AG09309 (cell line): ENCODE measurements at regions not wholly inside any gene's neighbourhood (a gene's known extent, or its start where the extent isn't known, plus 50 kb on each side); places are given as distances from the start of the nearest gene placed in this dataset.

Experiments
- DNase-seq: peaks from one replicate; pipeline ENCODE4 v3.0.0-alpha.2; 2010; ENCODE audit warnings: low read depth
- H3K4me3 ChIP-seq: 2 replicates; pipeline ENCODE4 v1.5.1; 2011; ENCODE audit warnings: mild to moderate bottlenecking, low read depth, low read length, moderate library complexity; ENCODE audit not compliant: control insufficient read depth
- CTCF ChIP-seq: IDR thresholded peaks from 2 replicates; pipeline ENCODE4 v1.5.1; 2011; ENCODE audit warnings: mild to moderate bottlenecking, low read depth, low read length, inconsistent platforms; ENCODE audit not compliant: insufficient read depth, control insufficient read depth; ENCODE audit errors: missing control alignments

GRCh38 chr1:218996362-218996761, 177.3 kb upstream of the LYPLAL1 start:
- H3K4me3 ChIP-seq, result no peak overlapping the region
- no peak for DNase-seq
- no peak for TF ChIP-seq CTCF

- DNase-seq, result no peak
- TF ChIP-seq CTCF, result no peak
- H3K4me3 ChIP-seq, result no peak overlapping the region
Measured at GRCh38 chr1:219000005-219000404, 173.7 kb upstream of the LYPLAL1 start.

- no peak for TF ChIP-seq CTCF
- H3K4me3 ChIP-seq, result no peak overlapping the region
- DNase-seq, result no peak
Measured at GRCh38 chr1:219000631-219001030, 173.0 kb upstream of the LYPLAL1 start.

GRCh38 chr1:219010720-219011119, 163.0 kb upstream of the LYPLAL1 start:
- no peak for DNase-seq
- no peak for TF ChIP-seq CTCF
- no peak overlapping the region for H3K4me3 ChIP-seq

- H3K4me3 ChIP-seq, result no peak overlapping the region
- no peak for TF ChIP-seq CTCF
- no peak for DNase-seq
Measured at GRCh38 chr1:219020386-219020785, 153.3 kb upstream of the LYPLAL1 start.

GRCh38 chr1:219020846-219021245, 152.8 kb upstream of the LYPLAL1 start:
- no peak overlapping the region for H3K4me3 ChIP-seq
- DNase-seq, result no peak
- TF ChIP-seq CTCF, result no peak

- no peak overlapping the region for H3K4me3 ChIP-seq
- no peak for DNase-seq
- no peak for TF ChIP-seq CTCF
Measured at GRCh38 chr1:219027146-219027673, 146.5 kb upstream of the LYPLAL1 start.
